ENCODE measurements at regions not wholly inside any gene's neighbourhood (a gene's known extent, or its start where the extent isn't known, plus 50 kb on each side); places are given as distances from the start of the nearest gene placed in this dataset.

GRCh38 chr20:21033817-21034216 lies 72.3 kb downstream of the LINC00237 start:
- no peak for DNase-seq

DNA sequence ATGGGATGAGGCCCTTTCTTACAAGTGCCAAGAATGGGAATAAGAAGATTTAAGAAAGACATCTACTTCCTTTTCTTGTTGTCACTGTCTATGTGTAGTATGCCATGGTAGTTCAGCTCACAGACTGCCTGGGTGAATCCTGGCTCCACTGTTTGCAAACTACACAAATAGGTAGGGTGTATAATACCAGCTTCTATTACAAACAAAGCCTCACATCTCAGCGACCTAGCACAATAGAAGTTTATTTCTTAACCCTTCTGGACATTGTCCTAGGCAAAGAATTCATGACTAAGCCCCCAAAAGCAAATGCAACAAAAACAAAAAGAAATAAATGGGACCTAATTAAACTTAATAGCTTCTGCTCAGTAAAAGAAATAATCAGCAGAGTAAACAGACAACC lies 74.5 kb downstream of the LINC00237 start:
- DNase-seq: no peak

DNA sequence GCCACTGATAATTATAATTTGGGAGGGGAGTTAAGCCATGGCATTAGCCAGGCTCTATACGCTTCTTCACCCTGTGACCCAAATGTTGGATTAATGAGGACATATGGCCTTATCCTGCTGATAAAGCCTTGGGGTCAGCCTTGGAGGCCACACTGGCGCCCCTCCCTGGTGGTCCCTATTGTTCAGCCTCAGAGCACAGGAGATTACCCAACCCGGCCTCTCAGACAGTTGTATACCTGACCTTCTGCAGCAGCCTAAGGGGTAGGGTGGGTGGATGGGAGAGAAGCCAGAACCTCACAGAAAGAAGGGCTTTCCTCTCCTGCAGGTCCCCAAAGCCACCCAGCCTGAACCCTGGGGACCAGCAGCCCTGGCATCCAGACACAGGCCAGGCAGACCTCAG lies 76.8 kb downstream of the LINC00237 start:
- no peak for DNase-seq

DNA sequence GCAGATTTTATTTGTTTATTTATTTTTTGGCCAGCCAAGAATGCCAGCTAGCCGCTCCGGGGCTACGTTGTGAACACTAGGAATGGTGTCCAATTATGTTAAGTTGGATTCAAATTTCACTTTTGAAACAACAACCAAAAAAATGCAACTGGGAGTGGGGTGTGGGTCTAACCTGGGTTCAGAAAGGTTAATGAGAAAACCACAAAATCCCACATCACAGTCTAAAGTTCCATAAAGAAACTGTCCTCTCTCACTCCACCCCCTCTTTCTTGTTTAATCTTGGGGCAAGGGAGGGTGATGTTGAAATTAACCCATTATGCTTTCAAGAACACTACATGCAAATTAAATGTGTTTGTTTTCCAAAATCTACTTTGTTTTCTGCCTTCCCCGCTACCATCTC lies 77.2 kb downstream of the LINC00237 start:
- no peak for DNase-seq

- DNase-seq: no peak
Measured at GRCh38 chr20:21028436-21028835, 77.7 kb downstream of the LINC00237 start.

GRCh38 chr20:21027569-21027968 lies 78.6 kb downstream of the LINC00237 start:
- no peak for DNase-seq

GRCh38 chr20:21026951-21027350 lies 79.2 kb downstream of the LINC00237 start:
- no peak for DNase-seq

DNA sequence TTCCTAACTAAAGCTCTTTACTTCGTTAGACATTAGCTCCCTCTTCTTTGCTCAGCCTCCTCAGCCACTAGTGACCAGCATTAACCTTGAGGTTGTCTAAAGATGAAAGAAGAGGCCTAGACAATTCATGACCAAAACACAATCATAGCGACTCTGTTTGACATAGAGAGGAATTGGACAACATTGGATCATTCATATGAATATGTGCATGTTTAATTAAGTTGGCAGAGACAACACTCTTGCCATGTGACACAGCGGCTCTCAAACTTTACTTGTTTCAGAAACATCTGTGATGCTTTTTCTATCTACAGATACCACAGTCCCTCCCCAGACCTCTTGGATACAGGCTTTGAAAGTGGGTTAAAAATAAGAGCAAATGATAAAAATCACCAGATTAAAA lies 81.7 kb downstream of the LINC00237 start:
- no peak for DNase-seq

- no peak for DNase-seq
Measured at GRCh38 chr20:21022925-21023324, 83.2 kb downstream of the LINC00237 start.

DNA sequence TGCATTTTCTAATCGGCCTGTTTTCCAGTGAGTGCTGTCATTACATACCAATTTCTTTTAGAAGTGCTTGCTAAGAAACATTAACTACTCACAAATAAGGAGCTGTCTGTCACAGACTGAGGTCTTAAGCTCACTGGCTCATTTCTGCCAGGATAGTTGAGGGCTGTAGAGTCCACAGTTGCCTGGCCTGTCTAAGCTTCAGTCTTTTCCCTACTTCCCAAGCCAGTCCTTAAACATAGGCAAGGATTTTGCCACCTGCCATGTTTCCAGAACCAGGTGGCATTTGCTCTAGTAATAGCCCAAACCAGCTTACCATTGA lies 84.7 kb downstream of the LINC00237 start:
- no peak for DNase-seq

DNA sequence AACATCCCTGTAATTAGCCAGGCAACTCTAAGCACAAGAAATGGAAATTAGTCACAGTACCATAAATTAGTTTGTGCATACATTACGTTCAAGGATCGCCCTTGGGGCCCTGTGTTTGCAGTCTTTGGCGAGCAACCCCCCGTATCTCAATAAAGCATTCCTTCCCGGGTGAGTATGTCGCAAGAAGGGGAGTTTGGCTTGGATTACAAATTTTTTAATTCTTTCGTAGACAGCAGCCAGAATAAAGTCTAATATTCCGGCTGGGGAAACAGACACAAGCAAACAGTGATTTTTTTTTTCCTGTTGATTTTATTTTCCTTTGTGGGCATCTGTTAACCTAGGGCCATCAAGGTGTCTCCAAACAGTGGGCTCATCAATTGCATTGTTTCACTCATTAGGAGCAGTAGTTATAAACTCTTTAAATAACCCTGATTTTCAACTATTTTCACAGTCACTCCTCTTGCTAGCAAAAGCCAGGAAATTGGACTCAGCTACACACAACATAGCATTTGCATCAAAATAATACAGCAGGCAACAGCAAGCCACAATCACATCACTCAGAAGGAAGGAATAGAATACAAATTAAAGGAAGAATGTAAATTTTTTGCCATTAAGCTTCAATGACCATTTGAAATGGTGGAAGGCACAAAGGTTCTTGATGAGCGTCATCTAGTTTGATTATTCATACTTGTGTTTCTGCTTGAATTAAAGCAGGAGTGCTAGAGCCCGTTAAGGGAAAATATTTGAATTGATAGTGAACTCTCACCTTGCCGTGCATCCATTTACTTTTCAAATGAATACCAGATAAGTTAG lies 85.3 kb downstream of the LINC00237 start:
- DNase-seq: no peak

DNA sequence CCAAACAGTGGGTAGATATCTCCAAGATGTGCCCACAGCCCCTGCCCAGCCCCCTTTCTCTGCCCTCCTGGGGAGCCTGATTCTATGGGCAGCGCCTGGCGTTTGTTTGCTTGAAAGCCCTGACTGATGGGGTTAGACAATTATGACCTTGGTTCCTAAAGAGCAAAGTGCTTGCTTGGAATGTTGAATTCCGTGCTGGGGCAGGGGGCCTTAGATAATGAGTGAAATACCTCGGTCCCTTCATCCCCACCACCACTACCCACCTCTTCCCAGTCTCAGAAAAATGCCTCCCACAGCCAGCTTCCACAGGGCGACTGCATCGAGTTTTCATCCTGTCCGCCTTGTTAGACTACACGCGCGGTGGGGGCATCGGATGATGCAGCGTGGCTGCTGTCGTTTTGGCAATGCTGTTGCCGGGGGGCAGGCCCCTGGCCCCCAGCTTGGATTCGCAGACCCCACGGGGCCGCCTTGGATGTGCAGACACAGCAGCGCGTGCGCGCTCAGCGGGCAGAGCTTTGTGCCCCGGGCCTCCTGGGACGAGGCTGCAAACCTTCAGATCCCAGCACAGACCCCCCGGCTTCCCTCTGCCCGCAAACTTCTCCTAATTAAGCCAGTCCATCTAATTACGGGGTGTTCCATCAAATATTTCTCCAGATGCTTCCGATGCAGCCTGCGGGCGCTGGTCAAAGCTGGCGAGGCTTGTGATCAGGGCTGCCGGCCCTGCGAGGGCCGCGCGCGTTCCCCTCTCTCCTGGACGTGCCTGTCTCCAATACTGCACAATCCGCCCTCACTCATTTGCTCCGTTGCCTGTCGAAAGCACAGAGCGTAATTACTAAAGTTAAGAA lies 86.1 kb downstream of the LINC00237 start:
- no peak for DNase-seq

DNA sequence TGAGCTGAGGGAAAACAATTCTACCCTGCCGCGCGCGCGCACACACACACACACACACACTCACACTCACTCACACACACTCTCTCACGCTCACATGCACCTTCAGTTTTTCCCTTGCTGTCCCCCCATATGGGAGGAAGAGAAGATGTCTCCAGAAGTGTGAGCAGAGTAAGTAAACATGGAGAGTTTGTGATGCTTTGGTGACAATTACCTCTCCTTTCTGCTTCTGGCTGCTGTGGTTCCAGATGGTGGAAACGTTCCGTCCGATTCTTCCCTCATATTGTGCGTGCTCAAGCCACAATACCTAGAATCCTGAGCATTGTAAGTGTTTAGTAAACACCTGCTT lies 86.7 kb downstream of the LINC00237 start:
- DNase-seq: no peak

DNA sequence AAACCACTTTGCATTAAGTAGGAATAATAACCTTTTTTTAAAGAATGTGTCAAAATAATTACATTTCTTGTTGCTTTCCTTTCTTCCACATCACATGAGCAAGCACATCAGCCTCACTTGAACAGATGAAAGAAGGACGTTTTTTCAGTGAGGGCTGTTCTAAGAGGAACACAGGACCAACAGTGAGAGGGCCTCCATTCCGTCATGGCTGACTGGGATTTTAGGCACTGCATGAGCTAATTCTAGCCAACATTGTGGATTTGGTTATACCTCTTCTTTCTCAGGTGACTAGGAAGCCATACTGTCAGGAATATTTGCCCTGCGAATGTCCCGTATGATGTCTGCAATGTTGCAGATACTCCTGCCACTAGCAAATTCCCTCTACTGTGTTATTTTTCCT lies 87.6 kb downstream of the LINC00237 start:
- DNase-seq: no peak

DNA sequence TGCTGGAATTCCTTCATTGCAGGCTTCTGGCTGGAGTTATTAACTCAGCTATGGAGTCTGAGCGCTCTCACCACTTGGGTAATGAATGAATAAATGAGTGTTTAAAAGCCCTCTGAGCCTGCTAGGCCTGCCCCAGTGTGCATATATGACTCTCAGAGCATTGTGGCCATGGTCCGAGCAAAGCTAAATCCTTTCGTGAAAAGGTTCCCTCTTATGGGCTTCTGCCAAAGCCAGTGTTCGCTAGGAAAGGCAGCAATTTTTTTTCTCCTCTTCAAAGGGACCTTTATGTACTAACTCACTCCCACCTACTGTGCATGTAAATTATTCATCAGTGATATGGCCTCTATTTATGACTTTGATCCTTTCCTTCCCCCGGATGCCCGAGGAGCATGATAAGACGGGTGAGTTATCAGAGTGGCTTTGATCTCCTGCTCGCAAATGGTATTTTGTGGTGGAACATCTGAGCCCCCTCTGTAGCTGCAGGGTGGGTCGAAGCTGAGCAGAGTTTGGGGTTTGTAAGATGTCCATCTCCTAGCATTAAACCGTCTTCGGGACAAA lies 88.6 kb downstream of the LINC00237 start:
- no peak for DNase-seq

DNA sequence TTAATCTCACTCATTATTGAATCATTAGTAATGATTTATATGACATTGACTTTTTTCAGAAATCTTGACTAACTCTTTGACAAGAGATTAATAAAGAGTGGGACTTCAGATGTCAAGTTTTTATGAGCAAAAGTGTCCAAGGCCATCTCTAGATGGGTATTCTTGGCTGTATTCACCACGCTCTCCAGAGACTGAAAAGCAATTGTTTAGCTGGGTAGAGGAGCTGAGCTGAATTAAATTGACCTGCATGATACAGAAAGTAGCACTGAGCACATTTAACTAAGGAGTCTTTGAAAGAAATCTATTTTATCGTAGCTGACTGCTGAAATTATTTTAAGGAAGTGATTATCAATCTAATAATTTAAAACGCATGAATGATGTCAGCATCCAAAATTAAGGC lies 89.4 kb downstream of the LINC00237 start:
- no peak for DNase-seq

GRCh38 chr20:21014528-21014927 lies 91.6 kb downstream of the LINC00237 start:
- DNase-seq: no peak

DNA sequence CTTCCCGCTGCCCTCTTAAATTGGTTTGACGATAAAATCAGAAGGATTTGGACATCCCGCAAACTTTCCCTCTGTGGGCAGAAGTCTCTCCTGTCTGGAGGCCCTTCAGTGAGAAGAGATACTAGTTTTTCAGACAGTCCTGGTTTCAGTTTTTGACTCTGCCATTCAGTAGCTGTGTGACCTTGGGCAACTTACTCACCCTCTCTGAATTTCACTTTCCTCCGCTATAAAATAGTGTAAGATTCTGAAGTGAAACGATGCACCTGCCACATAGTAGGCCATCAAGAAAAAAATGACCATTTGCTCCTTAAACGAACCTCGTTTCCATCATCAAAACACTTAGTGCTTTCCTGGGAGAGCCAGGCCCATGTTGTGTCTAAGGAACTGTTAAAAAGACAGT lies 97.2 kb downstream of the LINC00237 start:
- no peak for DNase-seq

DNA sequence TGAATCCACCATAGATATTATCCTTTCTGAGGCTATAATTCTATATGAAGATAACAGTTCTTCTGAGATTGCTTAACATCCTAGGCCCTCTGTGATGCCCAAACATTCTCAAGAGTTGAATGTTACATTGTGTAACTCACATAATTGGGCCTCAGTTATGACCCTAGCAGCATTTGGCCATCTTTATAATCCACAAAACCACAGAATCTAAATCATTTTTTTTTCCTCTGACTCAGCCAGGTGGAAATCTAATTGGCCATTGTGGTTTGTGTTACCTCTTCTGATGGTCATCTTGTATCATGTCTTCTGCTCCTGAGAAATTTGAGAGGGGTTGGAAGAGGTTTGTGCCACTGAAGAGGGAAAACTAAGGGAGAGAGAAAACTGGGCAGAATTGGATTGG lies 99.5 kb downstream of the LINC00237 start:
- no peak for DNase-seq

DNA sequence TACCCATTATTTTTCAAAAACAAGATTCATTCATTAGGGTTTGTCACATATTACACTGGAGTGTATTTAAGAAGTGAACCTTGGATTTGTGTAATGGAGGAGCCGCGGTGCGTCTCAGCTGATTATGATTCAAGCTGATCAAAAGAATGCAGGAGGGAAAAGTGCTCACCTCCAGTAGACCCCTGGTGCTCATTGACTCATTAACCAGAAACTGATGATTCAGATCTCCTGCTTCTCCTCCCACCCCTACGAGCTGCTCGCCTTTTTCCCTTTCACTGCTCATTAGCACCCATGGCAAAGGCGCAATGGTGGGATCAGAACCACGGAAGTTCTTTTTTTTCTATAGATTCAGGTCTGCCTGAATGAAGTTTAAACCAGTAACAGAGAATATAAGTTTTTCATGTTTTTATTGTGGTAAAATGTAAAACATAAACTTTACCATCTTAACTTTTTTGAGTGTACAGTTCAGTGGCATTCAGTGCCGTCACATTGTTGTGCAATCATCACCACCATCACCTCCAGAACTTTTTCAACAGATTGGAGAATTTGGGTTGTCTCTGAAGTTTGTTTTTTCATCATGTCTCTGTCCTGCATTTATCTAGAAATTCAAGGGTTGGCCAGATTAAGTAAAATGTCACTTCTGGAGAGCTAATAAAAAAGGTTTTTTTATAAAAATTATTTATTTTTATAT lies 101.6 kb downstream of the LINC00237 start:
- DNase-seq: no peak

DNA sequence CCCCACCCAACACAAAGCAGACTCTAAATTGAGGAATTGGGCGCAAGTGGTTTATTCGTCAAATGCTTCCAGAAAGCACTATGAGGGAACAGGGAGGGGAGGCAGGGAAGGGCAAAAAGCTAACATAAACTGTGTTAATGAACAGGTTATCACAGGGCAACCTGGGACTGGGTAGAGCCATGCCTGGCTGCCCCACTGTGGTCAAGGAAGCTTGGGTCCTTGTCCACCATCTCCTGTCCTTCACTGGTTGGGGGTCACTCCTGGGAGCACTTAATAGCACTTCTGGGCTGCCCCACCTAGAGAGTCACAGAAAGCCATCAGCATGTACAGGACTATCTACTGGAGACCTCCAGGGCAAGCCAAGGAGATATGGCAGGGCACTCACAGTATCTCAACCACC lies 102.3 kb downstream of the LINC00237 start:
- DNase-seq: no peak

GRCh38 chr20:21002486-21002885 lies 103.7 kb downstream of the LINC00237 start:
- DNase-seq: no peak

- DNase-seq: no peak
Measured at GRCh38 chr20:20993372-20993771, 112.8 kb downstream of the LINC00237 start.
